HL-60 (cell line): ENCODE measurements at regions not wholly inside any gene's neighbourhood (a gene's known extent, or its start where the extent isn't known, plus 50 kb on each side); places are given as distances from the start of the nearest gene placed in this dataset.

Experiments
- DNase-seq, 2 experiments: peaks; one replicate each; pipeline ENCODE4 v3.0.0-alpha.2; 2010 to 2020; ENCODE audit warnings: low read depth in 1 of 2, low spot score in 1 of 2
- H3K27ac ChIP-seq: fragments of 250-450 bp; sonication (Bioruptor Pico); replicated peaks from 2 replicates; pipeline ENCODE4 v1.5.1; 2020; ENCODE audit warnings: mild to moderate bottlenecking, moderate library complexity
- H3K27me3 ChIP-seq: fragments of 250-450 bp; sonication (Bioruptor Pico); 2 replicates; pipeline ENCODE4 v1.5.1; 2021; ENCODE audit warnings: mild to moderate bottlenecking, moderate library complexity; ENCODE audit not compliant: insufficient read depth, poor library complexity, severe bottlenecking
- H3K4me3 ChIP-seq: replicated peaks from 2 replicates; pipeline ENCODE4 v1.5.1; 2011; ENCODE audit warnings: mild to moderate bottlenecking, control low read depth, low read length; ENCODE audit not compliant: insufficient read depth
- CTCF ChIP-seq: IDR thresholded peaks from one replicate; pipeline ENCODE4 v1.5.1; 2011; ENCODE audit warnings: low read length, control low read depth, inconsistent platforms; ENCODE audit not compliant: insufficient read depth
- GABPA ChIP-seq: IDR thresholded peaks from 2 replicates; pipeline ENCODE4 v1.6.1; 2012; ENCODE audit warnings: low read depth
- POLR2AphosphoS5 ChIP-seq: IDR thresholded peaks from 2 replicates; pipeline ENCODE4 v1.6.1; 2012; ENCODE audit warnings: low read depth
- REST ChIP-seq: IDR thresholded peaks from 2 replicates; pipeline ENCODE4 v1.6.1; 2012; ENCODE audit warnings: low read depth; ENCODE audit not compliant: insufficient replicate concordance
- SPI1 ChIP-seq: IDR thresholded peaks from 2 replicates; pipeline ENCODE4 v1.6.1; 2012; ENCODE audit warnings: low read depth, mild to moderate bottlenecking, borderline replicate concordance

DNA sequence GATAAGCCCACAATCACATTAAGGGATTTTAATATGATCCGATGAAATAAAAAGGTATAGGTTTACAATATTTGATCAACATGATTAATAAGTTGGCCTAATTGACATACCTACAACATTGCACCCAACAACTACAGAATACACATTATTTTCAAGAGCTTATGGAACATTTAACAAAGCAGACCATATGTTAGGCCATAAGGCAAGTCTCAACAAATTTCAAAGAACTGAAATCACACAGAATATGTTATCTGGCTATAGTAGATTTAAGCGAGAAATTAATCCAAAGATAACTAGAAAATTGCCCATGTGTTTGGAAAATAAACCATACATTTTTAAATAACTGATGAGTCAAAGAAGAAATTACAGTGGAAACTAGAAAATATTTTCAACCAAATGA is 126.0 kb upstream of the KCNG1 start:
- TF ChIP-seq SPI1 (no peak), GABPA (no peak), POLR2AphosphoS5 (no peak), CTCF (no peak), REST (no peak)
- no peak overlapping the region for H3K4me3 ChIP-seq
- H3K27me3 ChIP-seq = no peaks in the 10 kb centered on the region
- DNase-seq = no peak
- H3K27ac ChIP-seq = no peak overlapping the region

DNA sequence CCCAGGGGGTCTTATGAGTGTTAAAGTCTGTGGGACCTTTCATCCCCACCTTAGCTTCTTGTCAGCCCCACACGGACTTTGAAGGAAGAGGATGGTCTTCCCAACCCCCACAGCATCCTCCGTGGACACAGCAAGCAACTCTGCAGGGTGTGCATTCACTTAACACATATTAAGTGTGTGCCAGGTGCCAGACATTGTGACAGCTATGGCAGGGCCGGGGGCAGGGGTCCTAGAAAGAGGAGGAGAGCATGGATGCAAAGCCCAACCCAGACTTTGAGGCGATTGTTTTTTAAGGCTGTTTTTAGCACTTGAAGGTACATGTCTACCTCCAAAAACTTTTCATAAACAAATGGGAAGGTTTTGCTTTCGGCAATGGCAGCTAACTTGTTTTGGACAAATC is 121.6 kb upstream of the KCNG1 start:
- no peak for TF ChIP-seq GABPA
- no peak for TF ChIP-seq POLR2AphosphoS5
- no peak overlapping the region for H3K27ac ChIP-seq

DNA sequence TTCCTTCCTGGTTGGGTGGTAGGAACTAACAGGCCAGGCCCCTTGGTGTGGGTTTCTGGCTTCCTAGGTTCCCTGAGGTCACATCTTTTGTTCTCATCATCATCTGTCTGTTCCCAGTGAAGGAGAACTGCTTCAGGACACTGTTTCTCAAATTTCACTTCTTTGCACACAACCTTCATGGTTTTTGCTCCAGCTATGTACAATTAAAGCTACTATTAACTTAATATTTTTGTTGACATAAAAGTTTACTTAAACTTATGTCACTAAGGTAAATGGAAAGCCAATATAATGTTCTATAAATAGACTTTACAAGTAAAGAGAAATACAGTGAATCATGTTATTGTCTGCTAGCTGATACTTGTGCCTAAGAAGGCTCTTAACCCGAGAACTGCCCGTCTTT is 120.7 kb upstream of the KCNG1 start:
- TF ChIP-seq SPI1 = no peak
- TF ChIP-seq REST = no peak
- no peaks in the 10 kb centered on the region for H3K27me3 ChIP-seq
- H3K4me3 ChIP-seq = no peak overlapping the region
- DNase-seq = no peak
- no peak overlapping the region for H3K27ac ChIP-seq

More for the DNA sequence above, 121.6 kb upstream of the KCNG1 start:
- DNase-seq = no peak
- no peak overlapping the region for H3K4me3 ChIP-seq
- no peaks in the 10 kb centered on the region for H3K27me3 ChIP-seq

DNA sequence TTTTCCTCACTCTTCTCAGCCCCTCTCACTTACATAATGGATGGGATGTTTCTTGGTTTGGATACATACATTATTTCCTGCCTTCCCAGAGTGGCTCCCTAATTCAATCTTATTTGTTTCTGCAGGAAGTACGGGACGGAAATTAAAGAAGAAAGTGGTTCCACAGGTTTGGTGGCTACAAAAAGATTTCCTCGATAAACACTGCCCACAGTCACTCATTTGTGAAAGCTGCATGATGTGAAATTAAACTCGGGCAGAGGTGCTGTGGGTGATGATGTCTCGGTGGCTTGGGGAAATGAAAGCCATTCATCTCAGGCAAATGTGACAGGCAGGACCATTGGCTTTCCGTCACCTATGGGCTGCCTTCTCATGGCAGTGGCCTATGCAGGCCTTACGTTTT is 119.5 kb upstream of the KCNG1 start:
- Histone ChIP-seq H3K4me3 (no peak overlapping the region), H3K27ac (no peak overlapping the region), H3K27me3 (no peaks in the 10 kb centered on the region)
- TF ChIP-seq CTCF (no peak), GABPA (no peak)
- DNase-seq = no peak

GRCh38 chr20:51140671-51141070 is 117.8 kb upstream of the KCNG1 start:
- Histone ChIP-seq H3K4me3 (no peak overlapping the region), H3K27ac (no peak overlapping the region), H3K27me3 (no peaks in the 10 kb centered on the region)
- TF ChIP-seq CTCF (no peak), SPI1 (no peak), POLR2AphosphoS5 (no peak), REST (no peak), GABPA (no peak)
- DNase-seq = no peak
